ENCODE measurements at regions not wholly inside any gene's neighbourhood (a gene's known extent, or its start where the extent isn't known, plus 50 kb on each side); places are given as distances from the start of the nearest gene placed in this dataset.

DNA sequence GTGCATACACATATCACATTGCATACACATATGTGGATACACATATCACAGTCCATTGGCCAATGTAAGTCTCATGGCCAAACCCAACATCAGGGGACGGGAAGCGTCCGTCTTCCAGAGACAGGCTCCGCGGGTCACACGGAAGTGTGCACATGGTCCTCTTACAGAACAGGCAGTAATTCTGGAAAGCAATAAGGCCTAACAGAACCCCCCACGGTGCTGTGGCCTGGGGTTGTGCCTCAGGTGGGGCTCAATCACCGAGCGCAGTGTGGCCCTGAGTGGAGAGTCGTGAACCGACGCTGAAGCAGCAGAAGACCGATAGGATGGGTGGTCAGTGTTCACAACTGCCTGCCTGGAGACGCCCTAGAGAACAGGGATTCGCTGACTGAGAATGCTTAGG, 857.3 kb downstream of the GALR1 start:
- Histone ChIP-seq H3K79me2 (ENCODE audit: insufficient read depth) (no peaks in the 10 kb centered on the region), H3K4me2 (ENCODE audit: unreplicated experiment) (no peak overlapping the region), H3K9me3 (ENCODE audit: low read depth) (no peaks in the 10 kb centered on the region), H2AFZ (no peak overlapping the region), H4K20me1 (ENCODE audit: insufficient read depth) (no peaks in the 10 kb centered on the region), H3K9me2 (ENCODE audit: insufficient read depth) (no peaks in the 10 kb centered on the region), H3K4me1 (ENCODE audit: insufficient read depth) (no peaks in the 10 kb centered on the region), H3F3A (ENCODE audit: insufficient read depth) (no peaks in the 10 kb centered on the region), H3K9ac (no peak overlapping the region), H3K4me3 (no peak overlapping the region), H3K36me3 (ENCODE audit: low read depth) (no peaks in the 10 kb centered on the region), H3K27ac (no peak overlapping the region), H3K27me3 (replicated peaks; ENCODE audit: insufficient read depth) (no peaks in the 10 kb centered on the region)
- 65 to 71% methylated on average over 15 of the region's 15 CpGs for WGBS, 2 experiments (ENCODE audit: low coverage in 1 of 2, low lambda C conversion rate in 2 of 2, missing lambda C conversion rate in 2 of 2)
- in situ Hi-C loops (cut with MboI): no loop called here
- no peak for TF ChIP-seq EZH2phosphoT487 (IDR thresholded peaks at IDR 0.05; ENCODE audit: insufficient read depth, low read depth)
- TF ChIP-seq EZH2 (IDR thresholded peaks at IDR 0.05; ENCODE audit: insufficient read depth, poor library complexity, severe bottlenecking): no peak
- no peak for DNase-seq

- no peak overlapping the region for H3K27ac ChIP-seq
- no peak overlapping the region for H3K9ac ChIP-seq
- in situ Hi-C loops (cut with MboI): no loop called here
- H3K4me2 ChIP-seq (ENCODE audit: unreplicated experiment): no peak overlapping the region
- no peaks in the 10 kb centered on the region for H4K20me1 ChIP-seq (ENCODE audit: insufficient read depth)
- H3K9me3 ChIP-seq (ENCODE audit: low read depth): no peaks in the 10 kb centered on the region
- H2AFZ ChIP-seq: no peak overlapping the region
- H3K79me2 ChIP-seq (ENCODE audit: insufficient read depth): no peaks in the 10 kb centered on the region
- 31 to 41% methylated on average over 9 of the region's 9 CpGs for WGBS, 2 experiments (ENCODE audit: low coverage in 1 of 2, low lambda C conversion rate in 2 of 2, missing lambda C conversion rate in 2 of 2)
- no peaks in the 10 kb centered on the region for H3K27me3 ChIP-seq (replicated peaks; ENCODE audit: insufficient read depth)
- no peak overlapping the region for H3K4me3 ChIP-seq
- DNase-seq: no peak
- H3K4me1 ChIP-seq (ENCODE audit: insufficient read depth): no peaks in the 10 kb centered on the region
- no peak for TF ChIP-seq EZH2phosphoT487 (IDR thresholded peaks at IDR 0.05; ENCODE audit: insufficient read depth, low read depth)
- no peak for TF ChIP-seq EZH2 (IDR thresholded peaks at IDR 0.05; ENCODE audit: insufficient read depth, poor library complexity, severe bottlenecking)
- H3F3A ChIP-seq (ENCODE audit: insufficient read depth): no peaks in the 10 kb centered on the region
- no peaks in the 10 kb centered on the region for H3K9me2 ChIP-seq (ENCODE audit: insufficient read depth)
- no peaks in the 10 kb centered on the region for H3K36me3 ChIP-seq (ENCODE audit: low read depth)
These were observed 857.7 kb downstream of the GALR1 start for GRCh38 chr18:78107363-78107762.

- no peaks in the 10 kb centered on the region for H3F3A ChIP-seq (ENCODE audit: insufficient read depth)
- no peak overlapping the region for H3K4me2 ChIP-seq (ENCODE audit: unreplicated experiment)
- in situ Hi-C loops (cut with MboI): no loop called here
- DNase-seq: no peak
- H3K27me3 ChIP-seq (replicated peaks; ENCODE audit: insufficient read depth): no peaks in the 10 kb centered on the region
- H4K20me1 ChIP-seq (ENCODE audit: insufficient read depth): no peaks in the 10 kb centered on the region
- WGBS, 2 experiments (ENCODE audit: low coverage in 1 of 2, low lambda C conversion rate in 2 of 2, missing lambda C conversion rate in 2 of 2): 7 to 10% methylated on average over 5 of the region's 5 CpGs
- H3K4me3 ChIP-seq: no peak overlapping the region
- no peaks in the 10 kb centered on the region for H3K4me1 ChIP-seq (ENCODE audit: insufficient read depth)
- H3K79me2 ChIP-seq (ENCODE audit: insufficient read depth): no peaks in the 10 kb centered on the region
- H2AFZ ChIP-seq: no peak overlapping the region
- H3K9me2 ChIP-seq (ENCODE audit: insufficient read depth): no peaks in the 10 kb centered on the region
- no peak overlapping the region for H3K27ac ChIP-seq
- no peak overlapping the region for H3K9ac ChIP-seq
- H3K36me3 ChIP-seq (ENCODE audit: low read depth): no peaks in the 10 kb centered on the region
- no peaks in the 10 kb centered on the region for H3K9me3 ChIP-seq (ENCODE audit: low read depth)
- TF ChIP-seq EZH2phosphoT487 (IDR thresholded peaks at IDR 0.05; ENCODE audit: insufficient read depth, low read depth) (no peak), EZH2 (IDR thresholded peaks at IDR 0.05; ENCODE audit: insufficient read depth, poor library complexity, severe bottlenecking) (no peak)
These were observed 858.9 kb downstream of the GALR1 start for GRCh38 chr18:78108554-78108953.

DNA sequence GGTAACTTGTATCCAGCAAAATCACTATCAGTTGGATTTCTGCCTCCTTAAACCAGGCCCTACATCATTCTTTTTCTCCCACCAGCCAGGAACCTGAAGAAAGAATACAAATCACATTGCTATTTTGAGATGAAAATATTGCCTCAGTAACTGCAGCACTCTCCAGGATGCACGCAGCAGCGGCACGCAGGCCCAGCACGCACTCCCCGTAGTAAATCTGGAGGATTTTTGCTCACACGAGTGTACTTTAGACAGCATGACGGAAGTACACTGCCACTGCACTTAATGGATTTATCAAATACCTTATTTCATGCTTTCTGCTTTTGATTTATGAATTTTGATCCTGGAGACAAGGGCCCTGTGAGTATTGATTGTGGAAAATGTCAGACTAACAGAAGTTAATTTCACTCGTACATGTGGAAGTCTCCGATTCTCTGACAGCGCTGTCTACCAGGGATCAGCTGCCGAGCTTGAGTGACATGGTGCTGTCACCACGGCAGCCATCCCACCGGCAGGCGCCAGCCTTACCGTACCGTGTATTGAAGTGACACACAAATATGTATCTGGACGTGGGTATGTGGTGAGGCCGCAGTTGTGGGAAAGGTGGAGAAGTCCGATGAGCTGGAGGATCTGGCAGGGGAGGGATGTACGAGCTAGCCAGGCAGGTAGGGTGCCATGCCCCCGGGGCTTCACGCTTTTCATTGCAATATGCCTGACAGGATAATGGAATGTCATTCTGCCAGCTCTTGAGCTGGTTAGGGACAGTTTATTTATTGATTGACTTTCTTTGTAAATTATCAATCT, 863.7 kb downstream of the GALR1 start:
- DNase-seq: no peak
- Histone ChIP-seq H3K36me3 (ENCODE audit: low read depth) (no peaks in the 10 kb centered on the region), H2AFZ (no peak overlapping the region), H3K27me3 (replicated peaks; ENCODE audit: insufficient read depth) (no peaks in the 10 kb centered on the region), H3K4me3 (no peak overlapping the region), H3K79me2 (ENCODE audit: insufficient read depth) (no peaks in the 10 kb centered on the region), H4K20me1 (ENCODE audit: insufficient read depth) (no peaks in the 10 kb centered on the region), H3K4me2 (ENCODE audit: unreplicated experiment) (no peak overlapping the region), H3F3A (ENCODE audit: insufficient read depth) (no peaks in the 10 kb centered on the region), H3K9me3 (ENCODE audit: low read depth) (no peaks in the 10 kb centered on the region), H3K4me1 (ENCODE audit: insufficient read depth) (no peaks in the 10 kb centered on the region), H3K9ac (no peak overlapping the region), H3K27ac (no peak overlapping the region), H3K9me2 (ENCODE audit: insufficient read depth) (no peaks in the 10 kb centered on the region)
- in situ Hi-C loops (cut with MboI): no loop called here
- WGBS, 2 experiments (ENCODE audit: low coverage in 1 of 2, low lambda C conversion rate in 2 of 2, missing lambda C conversion rate in 2 of 2): 57 to 62% methylated on average over 22 of the region's 22 CpGs
- TF ChIP-seq EZH2phosphoT487 (IDR thresholded peaks at IDR 0.05; ENCODE audit: insufficient read depth, low read depth): no peak
- TF ChIP-seq EZH2 (IDR thresholded peaks at IDR 0.05; ENCODE audit: insufficient read depth, poor library complexity, severe bottlenecking): no peak
